ENCODE measurements at regions not wholly inside any gene's neighbourhood (a gene's known extent, or its start where the extent isn't known, plus 50 kb on each side); places are given as distances from the start of the nearest gene placed in this dataset.

- Histone ChIP-seq H3K27me3 (ENCODE audit: insufficient read depth, poor library complexity, severe bottlenecking) (no peaks in the 10 kb centered on the region), H3K27ac (replicated peaks) (no peak overlapping the region), H3K4me3 (replicated peaks; ENCODE audit: insufficient read depth, low read length) (no peak overlapping the region)
- DNase-seq (ENCODE audit: low read depth in 1 of 2, low spot score in 1 of 2), result no peak
- TF ChIP-seq GABPA (IDR thresholded peaks at IDR 0.05; ENCODE audit: low read depth) (no peak), REST (IDR thresholded peaks at IDR 0.05; ENCODE audit: insufficient replicate concordance, low read depth) (no peak), CTCF (IDR thresholded peaks at IDR 0.05; ENCODE audit: insufficient read depth, low read length) (no peak), SPI1 (IDR thresholded peaks at IDR 0.05; ENCODE audit: borderline replicate concordance, low read depth) (no peak), POLR2AphosphoS5 (IDR thresholded peaks at IDR 0.05; ENCODE audit: low read depth) (no peak)
These were observed 197.4 kb downstream of the SETD4 start for GRCh38 chr21:35862969-35863368.

- H3K4me3 ChIP-seq (replicated peaks; ENCODE audit: insufficient read depth, low read length), result no peak overlapping the region
- no peak for TF ChIP-seq CTCF (IDR thresholded peaks at IDR 0.05; ENCODE audit: insufficient read depth, low read length)
- TF ChIP-seq REST (IDR thresholded peaks at IDR 0.05; ENCODE audit: insufficient replicate concordance, low read depth), result no peak
- no peak for TF ChIP-seq POLR2AphosphoS5 (IDR thresholded peaks at IDR 0.05; ENCODE audit: low read depth)
- no peak for TF ChIP-seq GABPA (IDR thresholded peaks at IDR 0.05; ENCODE audit: low read depth)
- TF ChIP-seq SPI1 (IDR thresholded peaks at IDR 0.05; ENCODE audit: borderline replicate concordance, low read depth), result no peak
- no peaks in the 10 kb centered on the region for H3K27me3 ChIP-seq (ENCODE audit: insufficient read depth, poor library complexity, severe bottlenecking)
- H3K27ac ChIP-seq (replicated peaks), result no peak overlapping the region
- DNase-seq (ENCODE audit: low read depth in 1 of 2, low spot score in 1 of 2), result no peak
These were observed 198.7 kb downstream of the SETD4 start for GRCh38 chr21:35861661-35862060.

- no peaks in the 10 kb centered on the region for H3K27me3 ChIP-seq (ENCODE audit: insufficient read depth, poor library complexity, severe bottlenecking)
- H3K4me3 ChIP-seq (replicated peaks; ENCODE audit: insufficient read depth, low read length), result no peak overlapping the region
- no peak overlapping the region for H3K27ac ChIP-seq (replicated peaks)
- no peak for TF ChIP-seq SPI1 (IDR thresholded peaks at IDR 0.05; ENCODE audit: borderline replicate concordance, low read depth)
- DNase-seq (ENCODE audit: low read depth in 1 of 2, low spot score in 1 of 2), result no peak
These were observed 200.0 kb downstream of the SETD4 start for GRCh38 chr21:35860189-35860869.

- TF ChIP-seq GABPA (IDR thresholded peaks at IDR 0.05; ENCODE audit: low read depth) (no peak), POLR2AphosphoS5 (IDR thresholded peaks at IDR 0.05; ENCODE audit: low read depth) (no peak), SPI1 (IDR thresholded peaks at IDR 0.05; ENCODE audit: borderline replicate concordance, low read depth) (no peak), CTCF (IDR thresholded peaks at IDR 0.05; ENCODE audit: insufficient read depth, low read length) (no peak), REST (IDR thresholded peaks at IDR 0.05; ENCODE audit: insufficient replicate concordance, low read depth) (no peak)
- no peak for DNase-seq (ENCODE audit: low read depth in 1 of 2, low spot score in 1 of 2)
- no peak overlapping the region for H3K4me3 ChIP-seq (replicated peaks; ENCODE audit: insufficient read depth, low read length)
- no peak overlapping the region for H3K27ac ChIP-seq (replicated peaks)
- no peaks in the 10 kb centered on the region for H3K27me3 ChIP-seq (ENCODE audit: insufficient read depth, poor library complexity, severe bottlenecking)
These were observed 200.6 kb downstream of the SETD4 start for GRCh38 chr21:35859677-35860076.

Measured in HL-60 (cell line).